Activated CD8-positive, alpha-beta T cell treated with anti-CD3 and anti-CD28 coated beads for 36 hours (primary cell): ENCODE measurements at regions not wholly inside any gene's neighbourhood (a gene's known extent, or its start where the extent isn't known, plus 50 kb on each side); places are given as distances from the start of the nearest gene placed in this dataset.
"Not testable (repeated sequence)": the region's sequence is repeated elsewhere in the genome, so short reads cannot be mapped to it uniquely, and the experiment has no call there.

Experiments
- ATAC-seq: fragments of 200-7000 bp; cut with Tn5 transposase; one replicate; pipeline ENCODE4 v1.10.0; 2021; ENCODE audit warnings: mild to moderate bottlenecking, moderate library complexity
- CTCF ChIA-PET: fragments of 350-600 bp; sonication (Branson Sonifier 250); formaldehyde crosslinking; loops from one replicate; lab custom pipeline; 2021; ENCODE audit warnings: antibody characterized with exemption; lab: Charles Lee
- POLR2A ChIA-PET: fragments of 350-600 bp; sonication (Branson Sonifier 250); formaldehyde crosslinking; loops from one replicate; lab custom pipeline; 2021; ENCODE audit warnings: antibody characterized with exemption; lab: Charles Lee
- DNase-seq: peaks from one replicate; pipeline ENCODE4 v3.0.0-alpha.2; 2020
- H3K27ac Mint-ChIP-seq: one replicate; pipeline ENCODE4 v1.8.0; 2021; ENCODE audit warnings: mild to moderate bottlenecking, mixed read lengths
- H3K27me3 Mint-ChIP-seq: one replicate; pipeline ENCODE4 v1.8.0; 2021; ENCODE audit warnings: mixed read lengths
- H3K36me3 Mint-ChIP-seq: one replicate; pipeline ENCODE4 v1.8.0; 2021; ENCODE audit warnings: low read depth, mixed read lengths
- H3K4me1 Mint-ChIP-seq: one replicate; pipeline ENCODE4 v1.8.0; 2021; ENCODE audit warnings: low read depth, mixed read lengths
- H3K4me3 Mint-ChIP-seq: one replicate; pipeline ENCODE4 v1.8.0; 2021; ENCODE audit warnings: mild to moderate bottlenecking, moderate library complexity, mixed read lengths
- H3K9me3 Mint-ChIP-seq: one replicate; pipeline ENCODE4 v1.8.0; 2021; ENCODE audit warnings: mixed read lengths
- intact Hi-C: fragments of 100-400 bp; cut with micrococcal nuclease; formaldehyde crosslinking; loops from one replicate; pipeline ENCODE4 v1.10.0; 2022
- TF ChIP-seq, protein P1 (sequence below): fragments of 200-600 bp; IDR thresholded peaks from one replicate; pipeline ENCODE4 v1.8.0; 2022; ENCODE audit warnings: antibody characterized with exemption, mild to moderate bottlenecking

DNA sequence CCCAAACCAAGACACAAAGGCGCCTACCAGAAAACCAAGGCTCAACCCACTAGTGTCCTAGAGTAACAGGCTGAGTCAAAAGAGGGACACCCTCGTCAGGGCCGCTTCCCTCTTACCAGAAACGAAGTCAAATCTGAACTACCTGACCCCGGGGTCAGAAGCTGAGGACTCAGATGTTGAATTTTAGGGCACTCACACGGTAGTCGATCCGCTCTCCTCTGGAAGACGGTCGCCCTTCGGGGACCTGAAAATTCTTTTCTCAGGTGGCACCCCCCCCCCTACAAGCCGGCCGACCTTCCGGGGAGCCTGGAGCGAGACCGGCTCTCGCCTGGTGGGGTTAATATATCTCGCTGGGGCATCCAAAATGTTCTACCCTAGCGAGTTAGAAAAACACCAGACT is 121.1 kb upstream of the KCNJ3 start:
- H3K27me3 Mint-ChIP-seq: no peaks in the 10 kb centered on the region
- H3K4me3 Mint-ChIP-seq: no peak overlapping the region
- H3K9me3 Mint-ChIP-seq: peaks cover 6% of the 10 kb centered on the region
- no peak overlapping the region for H3K27ac Mint-ChIP-seq
- intact Hi-C loops: no loop called here
- TF ChIP-seq, protein P1, sequence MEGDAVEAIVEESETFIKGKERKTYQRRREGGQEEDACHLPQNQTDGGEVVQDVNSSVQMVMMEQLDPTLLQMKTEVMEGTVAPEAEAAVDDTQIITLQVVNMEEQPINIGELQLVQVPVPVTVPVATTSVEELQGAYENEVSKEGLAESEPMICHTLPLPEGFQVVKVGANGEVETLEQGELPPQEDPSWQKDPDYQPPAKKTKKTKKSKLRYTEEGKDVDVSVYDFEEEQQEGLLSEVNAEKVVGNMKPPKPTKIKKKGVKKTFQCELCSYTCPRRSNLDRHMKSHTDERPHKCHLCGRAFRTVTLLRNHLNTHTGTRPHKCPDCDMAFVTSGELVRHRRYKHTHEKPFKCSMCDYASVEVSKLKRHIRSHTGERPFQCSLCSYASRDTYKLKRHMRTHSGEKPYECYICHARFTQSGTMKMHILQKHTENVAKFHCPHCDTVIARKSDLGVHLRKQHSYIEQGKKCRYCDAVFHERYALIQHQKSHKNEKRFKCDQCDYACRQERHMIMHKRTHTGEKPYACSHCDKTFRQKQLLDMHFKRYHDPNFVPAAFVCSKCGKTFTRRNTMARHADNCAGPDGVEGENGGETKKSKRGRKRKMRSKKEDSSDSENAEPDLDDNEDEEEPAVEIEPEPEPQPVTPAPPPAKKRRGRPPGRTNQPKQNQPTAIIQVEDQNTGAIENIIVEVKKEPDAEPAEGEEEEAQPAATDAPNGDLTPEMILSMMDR: no peak
- no peaks in the 10 kb centered on the region for H3K4me1 Mint-ChIP-seq
- H3K36me3 Mint-ChIP-seq: no peaks in the 10 kb centered on the region
- ChIA-PET CTCF (no interaction called here), POLR2A (no interaction called here)
- DNase-seq (no peak), ATAC-seq (no peak)

DNA sequence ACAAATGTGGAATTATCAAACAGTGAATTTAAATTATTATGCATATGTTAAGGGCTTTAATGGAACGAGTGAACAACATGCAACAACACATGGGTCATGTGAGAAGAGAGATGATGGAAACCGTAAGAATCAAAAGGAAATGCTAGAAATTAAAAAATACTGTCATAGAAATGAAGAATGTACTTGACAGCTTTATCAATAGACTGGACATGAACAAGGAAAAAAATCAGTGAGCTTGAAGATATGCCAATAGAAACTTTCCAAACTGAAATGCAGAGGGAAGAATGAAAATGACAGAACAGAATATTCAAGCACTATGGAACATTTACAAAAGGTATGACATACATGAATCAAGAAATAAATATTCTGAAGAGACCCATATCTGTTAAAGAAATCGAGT is 117.7 kb upstream of the KCNJ3 start:
- ChIA-PET POLR2A (no interaction called here), CTCF (no interaction called here)
- Mint-ChIP-seq H3K4me1 (no peaks in the 10 kb centered on the region), H3K4me3 (no peak overlapping the region), H3K36me3 (no peaks in the 10 kb centered on the region), H3K9me3 (peaks cover 6% of the 10 kb centered on the region), H3K27me3 (no peaks in the 10 kb centered on the region), H3K27ac (no peak overlapping the region)
- intact Hi-C loops: no loop called here
- TF ChIP-seq, protein P1: no peak
- no peak for DNase-seq
- ATAC-seq: no peak

DNA sequence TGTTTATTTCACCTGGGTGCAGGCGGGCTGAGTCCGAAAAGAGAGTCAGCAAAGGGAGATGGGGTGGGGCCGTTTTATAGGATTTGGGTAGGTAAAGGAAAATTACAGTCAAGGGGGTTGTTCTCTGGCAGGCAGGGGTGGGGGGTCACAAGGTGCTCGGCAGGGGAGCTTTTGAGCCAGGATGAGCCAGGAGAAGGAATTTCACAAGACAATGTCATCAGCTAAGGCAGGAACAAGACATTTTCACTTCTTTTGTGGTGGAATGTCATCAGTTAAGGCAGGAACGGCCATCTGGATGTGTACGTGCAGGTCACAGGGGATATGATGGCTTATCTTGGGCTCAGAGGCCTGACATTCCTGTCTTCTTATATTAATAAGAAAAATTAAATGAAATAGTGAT is 115.8 kb upstream of the KCNJ3 start:
- H3K4me1 Mint-ChIP-seq, POLR2A ChIA-PET, intact Hi-C loops, CTCF ChIA-PET, H3K27me3 Mint-ChIP-seq, H3K36me3 Mint-ChIP-seq, H3K9me3 Mint-ChIP-seq, H3K4me3 Mint-ChIP-seq, ATAC-seq, H3K27ac Mint-ChIP-seq, DNase-seq: not testable (repeated sequence)

DNA sequence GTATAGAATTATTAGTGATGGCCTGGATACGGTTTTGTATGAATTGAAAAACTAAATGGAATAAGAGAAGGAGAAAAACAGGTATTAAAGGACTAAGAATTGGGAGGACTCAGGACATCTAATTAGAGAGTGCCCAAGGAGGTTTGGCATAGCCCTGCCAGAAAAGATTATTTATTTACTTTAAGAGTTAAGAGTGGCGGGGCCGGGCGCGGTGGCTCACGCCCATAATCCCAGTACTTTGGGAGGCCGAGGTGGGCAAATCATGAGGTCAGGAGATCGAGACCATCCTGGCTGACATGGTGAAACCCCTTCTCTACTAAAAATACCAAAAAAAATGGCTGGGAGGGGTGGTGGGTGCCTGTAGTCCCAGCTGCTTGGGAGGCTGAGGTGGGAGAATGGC is 115.2 kb upstream of the KCNJ3 start:
- POLR2A ChIA-PET, H3K36me3 Mint-ChIP-seq, intact Hi-C loops, H3K9me3 Mint-ChIP-seq, H3K27ac Mint-ChIP-seq, CTCF ChIA-PET, H3K4me1 Mint-ChIP-seq, ATAC-seq, H3K4me3 Mint-ChIP-seq, DNase-seq, H3K27me3 Mint-ChIP-seq: not testable (repeated sequence)

DNA sequence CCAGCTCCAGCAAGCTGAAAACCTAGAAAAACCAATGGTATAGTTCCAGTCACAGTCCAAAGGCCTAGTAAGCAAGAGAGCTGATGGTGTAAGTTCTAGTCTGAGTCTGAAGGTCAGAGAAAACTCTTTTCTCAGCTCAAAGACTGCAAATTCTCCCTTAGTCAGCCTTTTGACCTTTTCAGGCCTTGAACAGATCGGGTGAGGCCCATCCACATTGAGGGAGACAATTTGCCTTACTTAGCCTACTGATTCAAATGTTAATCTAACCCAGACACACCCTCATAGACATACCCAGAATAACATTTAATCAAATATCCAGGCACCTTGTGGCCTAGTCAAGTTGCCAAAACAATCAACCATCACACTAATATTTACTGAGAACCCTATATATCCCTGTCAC is 110.8 kb upstream of the KCNJ3 start:
- intact Hi-C loops: no loop called here
- ATAC-seq: no peak
- Mint-ChIP-seq H3K4me1 (no peaks in the 10 kb centered on the region), H3K27ac (no peak overlapping the region), H3K4me3 (no peak overlapping the region), H3K36me3 (no peaks in the 10 kb centered on the region), H3K27me3 (no peaks in the 10 kb centered on the region), H3K9me3 (no peaks in the 10 kb centered on the region)
- no peak for DNase-seq
- ChIA-PET POLR2A (no interaction called here), CTCF (no interaction called here)
- TF ChIP-seq, protein P1: no peak

DNA sequence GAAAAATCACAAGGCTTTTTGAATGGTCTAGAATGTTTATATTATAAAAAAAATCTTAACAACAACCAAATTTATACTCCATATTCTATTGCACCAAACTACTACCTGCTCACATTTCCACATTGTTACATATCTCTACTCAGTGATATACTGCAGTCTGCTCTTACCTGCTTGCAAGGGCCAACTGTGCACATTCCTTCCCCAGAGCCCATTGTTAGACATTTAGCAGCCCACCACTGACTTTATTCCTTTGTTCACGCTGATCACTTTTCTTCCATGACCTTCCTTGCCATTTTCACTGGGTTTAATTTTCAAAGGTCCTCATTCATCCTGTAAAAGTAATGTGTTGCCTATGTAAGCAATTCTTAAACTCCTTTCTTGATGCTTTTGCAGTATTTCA is 109.7 kb upstream of the KCNJ3 start:
- H3K27ac Mint-ChIP-seq: no peak overlapping the region
- no peak for ATAC-seq
- H3K36me3 Mint-ChIP-seq: no peaks in the 10 kb centered on the region
- no peak for DNase-seq
- POLR2A ChIA-PET: no interaction called here
- CTCF ChIA-PET: no interaction called here
- H3K27me3 Mint-ChIP-seq: no peaks in the 10 kb centered on the region
- TF ChIP-seq, protein P1: no peak
- intact Hi-C loops: no loop called here
- no peak overlapping the region for H3K4me3 Mint-ChIP-seq
- no peaks in the 10 kb centered on the region for H3K4me1 Mint-ChIP-seq
- H3K9me3 Mint-ChIP-seq: no peaks in the 10 kb centered on the region
